Bronchial epithelial cell (primary cell): ENCODE measurements at regions not wholly inside any gene's neighbourhood (a gene's known extent, or its start where the extent isn't known, plus 50 kb on each side); places are given as distances from the start of the nearest gene placed in this dataset.

ENCODE experiments used
- DNase-seq: peaks from one replicate; pipeline ENCODE4 v3.0.0-alpha.2; 2010; ENCODE audit warnings: low read depth
- FAIRE-seq: peaks from 2 replicates; lab custom pipeline; 2011; peaks lifted over from hg19 to GRCh38; lab: Jason Lieb, UNC
- H3K27me3 ChIP-seq: 2 replicates; pipeline ENCODE4 v1.5.1; 2011; ENCODE audit warnings: low read length; ENCODE audit not compliant: control insufficient read depth, insufficient read depth
- H3K36me3 ChIP-seq: 2 replicates; pipeline ENCODE4 v1.5.1; 2011; ENCODE audit warnings: low read length; ENCODE audit not compliant: control insufficient read depth, insufficient read depth
- H3K4me3 ChIP-seq: 2 replicates; pipeline ENCODE4 v1.5.1; 2011; ENCODE audit warnings: mild to moderate bottlenecking, low read depth, low read length, control low read depth
- CTCF ChIP-seq: IDR thresholded peaks from 2 replicates; pipeline ENCODE4 v1.5.1; 2011; ENCODE audit warnings: mild to moderate bottlenecking, moderate library complexity, low read length, control low read depth, inconsistent platforms; ENCODE audit not compliant: insufficient read depth, severe bottlenecking

- H3K27me3 ChIP-seq: no peaks in the 10 kb centered on the region
- H3K36me3 ChIP-seq: no peaks in the 10 kb centered on the region
- FAIRE-seq (peak; percentile 55), DNase-seq (no peak)
- TF ChIP-seq CTCF: no peak
- H3K4me3 ChIP-seq: no peak overlapping the region
These were observed 124.2 kb upstream of the SMAD3 start for GRCh38 chr15:66941108-66941711.

- DNase-seq: no peak
These were observed 123.6 kb upstream of the SMAD3 start for GRCh38 chr15:66941791-66942190.

DNA sequence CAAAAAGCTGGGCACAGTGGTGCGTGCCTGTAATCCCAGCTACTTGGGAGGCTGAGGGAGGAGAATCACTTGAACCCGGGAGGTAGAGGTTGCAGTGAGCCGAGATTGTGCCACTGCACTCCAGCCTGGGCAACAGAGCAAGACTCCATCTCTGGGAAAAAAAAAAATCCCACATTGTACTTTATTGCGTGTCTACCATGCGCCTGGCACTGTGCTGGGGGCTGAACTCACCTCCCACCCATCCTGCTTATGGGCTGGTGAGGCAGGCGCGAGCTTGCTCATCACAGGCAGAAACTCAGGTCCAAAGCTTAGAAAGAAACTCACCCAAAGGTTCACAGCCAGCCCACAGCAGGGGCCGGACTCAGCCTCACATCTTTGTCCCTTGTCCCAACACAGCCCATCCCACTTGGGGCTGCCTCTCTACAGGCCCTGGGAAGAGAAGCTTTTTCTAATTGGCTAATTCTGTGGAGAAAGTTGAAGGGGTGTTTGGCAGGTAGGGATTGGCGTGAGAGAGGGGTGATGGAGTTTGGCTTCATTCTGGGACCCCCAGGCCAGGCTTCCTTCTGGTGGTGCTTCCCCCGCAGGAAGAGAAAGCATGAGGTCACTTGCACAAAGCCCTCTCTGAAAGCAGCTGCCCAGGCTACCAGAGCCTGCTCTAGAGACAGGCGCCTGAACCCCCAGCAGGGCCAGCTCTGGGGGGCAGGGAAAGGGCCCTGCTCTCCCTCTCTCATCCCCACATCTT is 122.6 kb upstream of the SMAD3 start:
- TF ChIP-seq CTCF: no peak
- no peaks in the 10 kb centered on the region for H3K27me3 ChIP-seq
- no peak overlapping the region for H3K4me3 ChIP-seq
- DNase-seq (no peak), FAIRE-seq (no peak)
- no peaks in the 10 kb centered on the region for H3K36me3 ChIP-seq

More at GRCh38 chr15:66941791-66942190, 123.6 kb upstream of the SMAD3 start:
- H3K36me3 ChIP-seq: no peaks in the 10 kb centered on the region
- TF ChIP-seq CTCF: no peak
- no peak overlapping the region for H3K4me3 ChIP-seq
- no peaks in the 10 kb centered on the region for H3K27me3 ChIP-seq
- FAIRE-seq: no peak

- no peak for DNase-seq
- peak; percentile 2 for TF ChIP-seq CTCF
- no peak for FAIRE-seq
- H3K27me3 ChIP-seq: no peaks in the 10 kb centered on the region
- no peak overlapping the region for H3K4me3 ChIP-seq
- no peaks in the 10 kb centered on the region for H3K36me3 ChIP-seq
These were observed 121.8 kb upstream of the SMAD3 start for GRCh38 chr15:66943456-66944095.

DNA sequence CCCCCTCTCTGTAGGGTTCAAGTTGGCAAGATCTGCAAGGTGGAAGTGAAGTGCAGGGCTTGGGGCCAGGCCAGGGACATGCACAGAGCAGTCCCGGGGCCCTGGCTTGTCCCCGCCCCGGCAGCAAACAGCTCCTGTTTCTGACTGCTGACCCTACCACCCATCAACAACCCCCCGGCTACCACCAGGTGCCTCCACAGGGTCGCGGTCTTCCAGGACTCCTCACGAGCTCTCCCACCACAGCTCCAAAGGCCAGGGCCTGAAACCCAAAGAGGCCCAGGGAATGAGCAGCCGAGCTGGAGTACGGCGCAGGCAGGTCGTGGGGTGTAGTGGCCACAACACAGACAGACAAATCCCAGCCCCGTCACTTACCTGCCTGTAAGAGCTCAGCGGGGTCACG is 121.3 kb upstream of the SMAD3 start:
- H3K27me3 ChIP-seq: no peaks in the 10 kb centered on the region
- no peaks in the 10 kb centered on the region for H3K36me3 ChIP-seq
- TF ChIP-seq CTCF: no peak
- no peak overlapping the region for H3K4me3 ChIP-seq
- DNase-seq (no peak), FAIRE-seq (no peak)
